IgD-negative memory B cell (primary cell): ENCODE measurements at regions not wholly inside any gene's neighbourhood (a gene's known extent, or its start where the extent isn't known, plus 50 kb on each side); places are given as distances from the start of the nearest gene placed in this dataset.

Experiments
- H3K27ac Mint-ChIP-seq, 3 donors: one replicate each; pipeline ENCODE4 v1.8.0; 2020 to 2022; ENCODE audit warnings: mild to moderate bottlenecking in 3 of 3, mixed read lengths in 3 of 3, moderate library complexity in 1 of 3
- H3K27me3 Mint-ChIP-seq: one replicate; pipeline ENCODE4 v1.8.0; 2021; ENCODE audit warnings: mixed read lengths
- H3K36me3 Mint-ChIP-seq: one replicate; pipeline ENCODE4 v1.8.0; 2020; ENCODE audit warnings: mild to moderate bottlenecking, mixed read lengths
- H3K4me1 Mint-ChIP-seq, 3 donors: one replicate each; pipeline ENCODE4 v1.8.0; 2020 to 2022; ENCODE audit warnings: mixed read lengths in 3 of 3, mild to moderate bottlenecking in 1 of 3
- H3K4me3 Mint-ChIP-seq, 4 donors: one replicate each; pipeline ENCODE4 v1.8.0; 2020 to 2022; ENCODE audit warnings: mild to moderate bottlenecking in 4 of 4, mixed read lengths in 4 of 4, moderate library complexity in 3 of 4
- H3K9me3 Mint-ChIP-seq, 3 donors: one replicate each; pipeline ENCODE4 v1.8.0; 2020 to 2021; ENCODE audit warnings: mixed read lengths in 3 of 3, mild to moderate bottlenecking in 1 of 3

DNA sequence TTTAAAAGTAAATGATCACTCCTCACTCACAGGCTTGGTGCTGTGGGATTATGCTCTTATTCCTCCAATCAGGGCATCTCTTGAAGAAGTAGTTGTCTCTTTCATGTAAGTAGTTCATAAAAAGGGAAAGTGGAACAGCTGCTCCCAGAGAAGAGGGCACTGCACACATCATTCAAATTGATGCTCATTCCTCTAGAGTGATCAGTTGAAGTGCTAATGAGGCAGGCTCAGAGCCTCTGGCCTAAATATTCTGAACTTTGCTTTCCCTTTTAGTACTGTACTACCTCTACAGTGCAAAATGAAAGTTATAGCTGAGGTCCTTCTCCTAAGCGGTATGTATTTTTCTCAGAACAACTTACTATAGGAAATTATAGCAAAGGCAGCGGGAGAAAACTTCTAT, 1453.1 kb downstream of the ARAP2 start:
- no peaks in the 10 kb centered on the region for H3K4me1 Mint-ChIP-seq
- H3K27me3 Mint-ChIP-seq = no peaks in the 10 kb centered on the region
- H3K9me3 Mint-ChIP-seq = peaks cover 0 to 5% (median 5%) of the 10 kb centered on the region in 3 donors
- no peak overlapping the region for H3K4me3 Mint-ChIP-seq
- H3K27ac Mint-ChIP-seq = no peak overlapping the region
- no peaks in the 10 kb centered on the region for H3K36me3 Mint-ChIP-seq

DNA sequence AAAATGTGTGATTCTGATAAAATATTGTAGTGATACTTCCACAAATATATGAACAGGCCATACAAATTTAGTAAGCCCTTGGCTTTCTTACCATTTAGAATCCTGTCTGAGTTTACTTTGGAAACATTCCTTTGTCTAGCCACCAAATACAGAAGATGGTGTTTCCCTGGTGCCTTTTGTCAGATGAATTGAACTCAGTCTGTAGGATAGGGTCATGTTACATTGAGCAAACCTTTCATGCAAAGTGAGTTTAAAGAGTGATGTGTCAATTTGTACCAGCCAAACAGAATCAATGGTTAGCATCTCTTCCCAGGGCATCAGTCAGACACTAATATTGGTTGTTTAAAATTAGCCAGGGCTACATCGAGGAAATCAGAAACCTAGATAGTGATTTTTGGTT, 1443.4 kb downstream of the ARAP2 start:
- H3K36me3 Mint-ChIP-seq = peaks cover 2% of the 10 kb centered on the region
- peaks cover 0 to 4% (median 2%) of the 10 kb centered on the region in 3 donors for H3K9me3 Mint-ChIP-seq
- no peak overlapping the region for H3K27ac Mint-ChIP-seq
- no peaks in the 10 kb centered on the region for H3K27me3 Mint-ChIP-seq
- H3K4me3 Mint-ChIP-seq = no peak overlapping the region
- H3K4me1 Mint-ChIP-seq = no peaks in the 10 kb centered on the region

DNA sequence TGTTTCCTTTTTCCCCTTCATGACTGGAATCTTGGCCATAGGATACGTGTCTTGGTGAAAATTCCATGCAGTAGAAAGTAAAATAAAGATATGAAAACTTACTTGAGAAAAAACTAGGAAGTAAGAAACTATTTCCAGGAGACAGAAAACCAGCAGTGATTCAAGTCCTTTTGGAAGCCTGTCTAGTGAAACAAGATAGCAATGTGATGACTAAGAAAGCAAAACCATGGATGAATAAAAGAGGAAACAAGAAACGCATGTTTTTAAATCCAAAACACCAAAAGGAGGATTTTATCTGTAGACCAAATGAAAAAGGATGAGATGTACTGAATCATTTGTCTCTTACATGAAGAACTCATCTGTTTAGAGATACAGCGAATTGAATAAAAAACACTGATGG, 1430.0 kb downstream of the ARAP2 start:
- peaks cover 0 to 2% (median 2%) of the 10 kb centered on the region in 3 donors for H3K9me3 Mint-ChIP-seq
- H3K27me3 Mint-ChIP-seq = no peaks in the 10 kb centered on the region
- peaks cover 2% of the 10 kb centered on the region for H3K36me3 Mint-ChIP-seq
- no peak overlapping the region for H3K4me3 Mint-ChIP-seq
- H3K27ac Mint-ChIP-seq = no peak overlapping the region
- H3K4me1 Mint-ChIP-seq = no peaks in the 10 kb centered on the region

DNA sequence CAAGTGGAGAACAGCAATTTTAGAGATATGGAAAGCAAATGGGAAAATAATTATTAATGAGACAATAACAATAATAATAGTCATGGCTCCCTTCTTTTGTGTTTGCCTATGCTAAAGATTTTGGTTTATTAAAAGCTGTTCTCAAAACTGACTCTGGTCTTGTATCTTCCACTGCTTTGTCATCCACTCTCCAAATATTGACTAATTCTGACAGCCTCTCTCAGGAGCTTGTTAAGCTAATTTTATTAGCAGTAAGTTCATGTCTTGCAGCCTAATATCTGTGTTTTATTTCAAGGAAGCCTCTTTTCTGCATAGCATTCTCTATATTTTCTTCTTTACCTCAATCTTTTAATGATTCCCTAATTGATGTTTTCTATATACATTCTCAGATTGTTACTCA, 1419.8 kb downstream of the ARAP2 start:
- Mint-ChIP-seq H3K9me3 (peaks cover 0 to 3% (median 3%) of the 10 kb centered on the region in 3 donors), H3K4me3 (no peak overlapping the region), H3K27ac (no peak overlapping the region), H3K27me3 (no peaks in the 10 kb centered on the region), H3K4me1 (no peaks in the 10 kb centered on the region), H3K36me3 (no peaks in the 10 kb centered on the region)

DNA sequence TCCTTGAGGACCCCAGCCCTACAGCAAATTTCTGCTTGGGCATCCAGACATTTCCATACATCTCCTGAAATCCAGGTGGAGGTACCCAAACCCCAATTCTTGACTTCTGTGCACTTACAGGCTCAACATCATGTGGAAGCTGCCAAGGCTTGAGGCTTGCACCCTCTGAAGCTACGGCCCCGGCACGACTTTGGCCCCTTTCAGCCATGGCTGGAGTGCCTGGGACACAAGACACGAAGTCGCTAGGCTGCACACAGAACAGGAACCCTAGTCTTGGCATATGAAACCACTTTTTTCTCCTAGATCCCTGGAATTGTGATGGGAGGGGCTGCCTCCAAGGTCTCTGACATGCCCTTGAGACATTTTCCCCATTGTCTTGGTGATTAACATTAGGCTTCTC, 1417.7 kb downstream of the ARAP2 start:
- Mint-ChIP-seq H3K4me3 (no peak overlapping the region), H3K27me3 (no peaks in the 10 kb centered on the region), H3K4me1 (no peaks in the 10 kb centered on the region), H3K36me3 (no peaks in the 10 kb centered on the region), H3K27ac (no peak overlapping the region), H3K9me3 (peaks cover under 1 to 3% (median 1%) of the 10 kb centered on the region in 3 donors)

DNA sequence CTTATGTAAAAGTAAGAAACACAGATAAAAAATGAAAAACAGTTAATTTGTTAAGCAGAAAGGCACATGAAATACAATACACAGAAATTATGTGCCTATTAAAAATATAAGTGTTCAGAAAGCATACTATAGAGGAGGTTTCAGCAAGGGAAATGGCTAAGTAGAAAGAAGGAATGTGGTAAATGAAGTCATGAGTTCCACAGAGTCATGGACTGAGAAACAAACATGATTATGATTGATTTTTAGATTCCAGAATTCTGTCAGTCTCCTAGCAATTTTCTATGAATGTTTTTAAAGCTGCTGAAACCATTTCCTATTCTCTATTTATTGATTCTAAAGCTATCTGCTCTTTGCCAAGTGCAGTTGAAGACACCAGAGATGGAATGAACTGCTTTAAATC, 1398.4 kb downstream of the ARAP2 start:
- Mint-ChIP-seq H3K36me3 (no peaks in the 10 kb centered on the region), H3K4me3 (no peak overlapping the region), H3K27me3 (no peaks in the 10 kb centered on the region), H3K4me1 (no peaks in the 10 kb centered on the region), H3K27ac (no peak overlapping the region), H3K9me3 (peaks cover 0 to 4% (median 0%) of the 10 kb centered on the region in 3 donors)

DNA sequence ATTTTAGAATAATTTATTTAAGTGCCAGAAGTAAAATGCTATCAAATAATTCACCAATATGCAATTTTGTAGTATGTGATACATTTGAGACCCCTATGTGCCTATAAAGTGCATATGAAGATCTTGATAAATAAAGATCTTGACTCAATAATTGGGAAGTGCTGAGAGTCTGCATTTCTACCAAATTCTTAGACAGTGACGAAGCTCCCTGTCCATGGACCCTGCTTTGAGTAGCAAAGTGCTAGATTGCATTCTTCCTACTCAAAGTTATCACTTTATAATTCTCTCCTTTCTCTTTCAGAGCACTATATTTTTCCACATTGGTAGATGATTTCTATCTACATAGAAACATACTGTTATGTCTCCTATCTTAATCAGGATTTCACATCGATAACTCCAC, 1393.9 kb downstream of the ARAP2 start:
- peaks cover 0 to 7% (median 0%) of the 10 kb centered on the region in 3 donors for H3K9me3 Mint-ChIP-seq
- no peaks in the 10 kb centered on the region for H3K36me3 Mint-ChIP-seq
- H3K27me3 Mint-ChIP-seq = no peaks in the 10 kb centered on the region
- H3K27ac Mint-ChIP-seq = no peak overlapping the region
- H3K4me1 Mint-ChIP-seq = no peaks in the 10 kb centered on the region
- no peak overlapping the region for H3K4me3 Mint-ChIP-seq

DNA sequence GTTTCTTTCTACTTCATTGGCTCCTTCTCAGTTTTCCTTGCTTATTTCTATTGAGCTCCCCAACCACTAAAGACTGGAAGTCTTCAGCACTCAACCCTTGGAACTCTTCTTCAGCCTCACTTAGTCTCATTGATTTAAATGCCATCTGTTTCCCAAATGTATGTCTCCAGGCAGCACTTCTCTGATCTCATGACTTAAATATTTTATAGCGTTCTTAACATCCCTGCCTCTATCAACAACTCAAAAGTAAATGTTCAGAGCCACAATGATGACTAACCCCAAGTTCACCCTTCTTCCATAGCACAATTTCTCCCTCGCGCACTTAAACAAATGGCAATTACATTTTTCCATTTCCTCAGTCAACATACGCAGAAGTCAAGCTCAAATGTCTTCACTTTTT, 1393.3 kb downstream of the ARAP2 start:
- no peak overlapping the region for H3K4me3 Mint-ChIP-seq
- no peaks in the 10 kb centered on the region for H3K36me3 Mint-ChIP-seq
- H3K9me3 Mint-ChIP-seq = peaks cover 0 to 7% (median 0%) of the 10 kb centered on the region in 3 donors
- H3K4me1 Mint-ChIP-seq = no peaks in the 10 kb centered on the region
- H3K27ac Mint-ChIP-seq = no peak overlapping the region
- H3K27me3 Mint-ChIP-seq = no peaks in the 10 kb centered on the region

DNA sequence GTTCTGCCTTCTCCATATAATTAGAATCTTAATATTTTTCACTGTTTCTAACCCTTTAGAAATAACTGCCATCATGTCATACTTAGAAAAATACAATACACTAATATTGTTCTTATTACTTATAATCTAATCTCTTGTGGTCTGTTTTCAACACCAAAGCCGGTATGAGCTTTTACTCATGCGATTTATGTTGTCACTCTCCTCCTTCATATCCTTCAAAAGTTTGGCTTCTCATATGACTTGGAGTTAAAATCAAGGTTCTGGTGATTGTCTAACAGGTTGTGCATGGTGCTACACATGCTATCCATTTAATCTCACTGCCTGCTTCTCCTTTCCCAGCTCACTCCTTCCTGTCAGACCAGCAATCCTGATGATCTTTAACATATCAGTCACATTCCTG, 1392.9 kb downstream of the ARAP2 start:
- Mint-ChIP-seq H3K4me1 (no peaks in the 10 kb centered on the region), H3K9me3 (peaks cover 0 to 7% (median 0%) of the 10 kb centered on the region in 3 donors), H3K36me3 (no peaks in the 10 kb centered on the region), H3K4me3 (no peak overlapping the region), H3K27me3 (no peaks in the 10 kb centered on the region), H3K27ac (no peak overlapping the region)

DNA sequence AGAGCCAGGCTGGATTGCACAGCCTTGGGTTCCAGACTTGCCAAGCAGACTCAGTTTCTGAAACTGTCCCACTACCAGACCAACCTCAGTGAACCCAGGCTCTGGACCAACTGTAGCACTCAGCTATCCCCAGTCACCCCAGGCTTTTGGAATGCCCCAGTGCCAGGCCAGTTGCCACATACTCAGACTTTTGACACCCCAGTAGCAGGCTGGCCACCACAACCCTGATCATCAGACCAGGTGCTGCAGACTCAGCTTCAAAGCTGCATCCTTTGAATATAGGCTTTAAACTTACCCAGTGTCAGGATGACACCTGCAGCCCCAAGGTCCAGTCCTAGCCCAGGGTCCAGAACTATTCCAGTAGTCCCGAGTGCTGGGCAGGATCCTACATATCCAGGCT, 1389.9 kb downstream of the ARAP2 start:
- peaks cover 0 to 13% (median 0%) of the 10 kb centered on the region in 3 donors for H3K9me3 Mint-ChIP-seq
- no peaks in the 10 kb centered on the region for H3K36me3 Mint-ChIP-seq
- H3K27ac Mint-ChIP-seq = no peak overlapping the region
- no peaks in the 10 kb centered on the region for H3K27me3 Mint-ChIP-seq
- H3K4me3 Mint-ChIP-seq = no peak overlapping the region
- no peaks in the 10 kb centered on the region for H3K4me1 Mint-ChIP-seq

DNA sequence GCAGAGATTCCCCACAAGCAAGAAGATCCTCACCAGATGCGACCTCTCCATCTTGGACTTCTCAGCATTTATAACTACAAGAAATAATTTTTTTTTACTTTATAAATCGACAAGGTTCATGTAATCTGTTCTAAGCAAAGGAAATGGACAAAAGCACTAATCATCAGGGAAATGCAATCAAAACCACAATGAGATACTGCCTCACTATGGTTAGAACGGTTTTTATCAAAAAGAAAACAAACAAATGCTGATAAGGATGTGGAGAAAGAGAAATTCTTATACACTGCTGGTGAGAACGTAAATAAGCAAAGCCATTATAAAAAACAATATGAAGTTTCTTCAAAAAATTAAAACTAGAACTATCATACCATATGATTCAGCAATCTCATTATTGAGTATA, 1382.6 kb downstream of the ARAP2 start:
- peaks cover 0 to 6% (median 0%) of the 10 kb centered on the region in 3 donors for H3K9me3 Mint-ChIP-seq
- no peaks in the 10 kb centered on the region for H3K36me3 Mint-ChIP-seq
- H3K27ac Mint-ChIP-seq = no peak overlapping the region
- no peaks in the 10 kb centered on the region for H3K27me3 Mint-ChIP-seq
- no peaks in the 10 kb centered on the region for H3K4me1 Mint-ChIP-seq
- no peak overlapping the region for H3K4me3 Mint-ChIP-seq

DNA sequence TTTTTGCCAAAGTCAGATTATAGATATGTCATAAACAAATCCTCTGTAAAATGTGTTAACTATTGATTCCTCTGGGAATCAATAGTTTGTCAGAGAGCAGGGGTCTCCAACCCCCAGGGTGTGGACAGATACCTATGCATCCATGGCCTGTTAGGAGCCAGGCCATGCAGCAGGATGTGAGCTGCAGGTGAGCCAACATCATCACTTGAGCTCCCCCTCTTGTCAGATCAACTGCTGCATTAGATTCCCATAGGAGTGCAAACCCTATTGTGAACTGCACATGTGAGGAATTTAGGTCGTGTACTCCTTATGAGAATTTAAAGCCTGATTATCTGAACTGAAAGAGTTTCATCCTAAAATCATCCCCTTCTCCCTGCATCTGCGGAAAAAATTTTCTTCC, 1365.4 kb downstream of the ARAP2 start:
- no peak overlapping the region for H3K4me3 Mint-ChIP-seq
- no peak overlapping the region for H3K27ac Mint-ChIP-seq
- peaks cover 0 to 22% (median 8%) of the 10 kb centered on the region in 3 donors for H3K9me3 Mint-ChIP-seq

DNA sequence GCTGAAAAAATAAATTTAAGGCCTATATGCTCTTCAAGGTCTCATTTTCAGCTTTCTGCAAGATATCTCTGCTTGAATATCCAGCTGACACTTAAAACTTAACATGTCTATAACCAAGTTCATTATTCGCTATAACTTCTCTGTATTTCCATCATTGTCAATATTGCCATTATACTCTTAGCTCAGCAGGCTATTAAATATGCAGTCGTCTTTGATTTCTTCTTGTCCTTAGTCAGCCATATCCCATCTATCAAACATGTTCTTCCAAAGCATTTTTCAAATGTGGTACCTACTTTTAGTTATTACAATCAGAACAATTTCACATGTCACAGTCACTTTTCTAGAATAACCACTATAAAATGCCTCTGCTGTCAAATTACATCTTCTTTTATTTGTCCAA, 1364.1 kb downstream of the ARAP2 start:
- Mint-ChIP-seq H3K27ac (peak overlapping the region in 1 of 3 donors; percentile 36), H3K36me3 (no peaks in the 10 kb centered on the region), H3K9me3 (peaks cover 0 to 18% (median 7%) of the 10 kb centered on the region in 3 donors), H3K4me1 (no peaks in the 10 kb centered on the region), H3K27me3 (no peaks in the 10 kb centered on the region), H3K4me3 (no peak overlapping the region)

More for the DNA sequence above, 1365.4 kb downstream of the ARAP2 start:
- H3K27me3 Mint-ChIP-seq = no peaks in the 10 kb centered on the region
- H3K36me3 Mint-ChIP-seq = no peaks in the 10 kb centered on the region
- no peaks in the 10 kb centered on the region for H3K4me1 Mint-ChIP-seq

DNA sequence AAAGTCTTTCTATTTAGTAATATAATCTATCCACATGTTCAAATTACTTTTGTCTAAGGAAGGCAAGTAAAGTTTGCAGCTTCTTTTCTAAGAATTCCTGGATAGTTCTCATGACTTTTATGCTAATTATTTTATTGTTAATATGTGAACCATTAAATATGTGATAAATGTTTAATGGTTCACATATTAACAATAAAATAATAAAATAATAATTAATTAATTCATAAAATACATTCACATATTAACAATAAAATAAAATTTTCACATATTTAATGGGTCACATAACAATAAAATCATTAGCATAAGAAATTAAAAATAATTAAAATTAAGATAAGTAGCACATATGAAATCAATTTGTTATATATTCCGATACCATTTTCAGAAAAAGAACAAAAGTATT, 1352.4 kb downstream of the ARAP2 start:
- Mint-ChIP-seq H3K4me1 (no peaks in the 10 kb centered on the region), H3K27me3 (no peaks in the 10 kb centered on the region), H3K27ac (no peak overlapping the region), H3K9me3 (peaks cover 0 to 4% (median 0%) of the 10 kb centered on the region in 3 donors), H3K4me3 (no peak overlapping the region), H3K36me3 (no peaks in the 10 kb centered on the region)

DNA sequence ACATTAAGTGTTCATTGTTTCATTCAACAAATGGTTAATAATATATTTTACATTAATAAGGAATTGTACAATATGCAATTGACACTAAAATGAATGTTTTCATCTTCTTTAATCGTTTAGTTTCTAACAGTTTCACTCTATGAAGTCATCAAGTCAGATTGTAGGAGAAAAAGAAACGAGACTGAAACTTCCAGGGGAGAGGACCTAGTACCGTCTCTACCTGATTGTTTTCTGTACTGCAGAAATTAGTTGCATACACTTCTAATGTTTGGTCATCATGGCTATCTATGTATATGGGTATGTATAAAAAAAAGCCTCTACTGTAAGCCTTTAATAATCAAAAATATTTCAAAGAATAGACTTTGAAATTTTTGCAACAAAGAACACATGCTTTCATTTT, 1350.9 kb downstream of the ARAP2 start:
- H3K36me3 Mint-ChIP-seq = no peaks in the 10 kb centered on the region
- peaks cover 0 to 4% (median 0%) of the 10 kb centered on the region in 3 donors for H3K9me3 Mint-ChIP-seq
- no peaks in the 10 kb centered on the region for H3K27me3 Mint-ChIP-seq
- H3K4me3 Mint-ChIP-seq = no peak overlapping the region
- H3K4me1 Mint-ChIP-seq = no peaks in the 10 kb centered on the region
- H3K27ac Mint-ChIP-seq = no peak overlapping the region

DNA sequence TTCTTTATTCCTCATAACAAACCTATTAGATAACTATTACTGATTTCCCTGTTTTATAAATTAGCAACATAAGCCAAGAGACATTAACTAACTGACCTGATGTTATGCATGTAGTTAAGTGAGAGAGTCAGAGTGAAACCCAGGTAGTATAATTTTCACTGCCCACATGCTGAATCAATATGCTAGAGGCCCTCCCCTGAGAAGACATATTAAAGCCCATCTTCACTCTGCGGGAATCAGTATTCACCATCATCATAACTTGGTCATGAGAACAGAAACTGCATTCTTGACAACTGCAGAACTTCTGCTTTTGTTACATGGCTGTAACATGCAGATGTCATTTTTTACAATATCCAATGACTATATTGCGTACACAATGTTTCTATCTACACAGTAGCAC, 1324.3 kb downstream of the ARAP2 start:
- Mint-ChIP-seq H3K27me3 (no peaks in the 10 kb centered on the region), H3K27ac (no peak overlapping the region), H3K36me3 (no peaks in the 10 kb centered on the region), H3K4me3 (no peak overlapping the region), H3K4me1 (no peaks in the 10 kb centered on the region), H3K9me3 (peaks cover 2 to 7% (median 6%) of the 10 kb centered on the region in 3 donors)

DNA sequence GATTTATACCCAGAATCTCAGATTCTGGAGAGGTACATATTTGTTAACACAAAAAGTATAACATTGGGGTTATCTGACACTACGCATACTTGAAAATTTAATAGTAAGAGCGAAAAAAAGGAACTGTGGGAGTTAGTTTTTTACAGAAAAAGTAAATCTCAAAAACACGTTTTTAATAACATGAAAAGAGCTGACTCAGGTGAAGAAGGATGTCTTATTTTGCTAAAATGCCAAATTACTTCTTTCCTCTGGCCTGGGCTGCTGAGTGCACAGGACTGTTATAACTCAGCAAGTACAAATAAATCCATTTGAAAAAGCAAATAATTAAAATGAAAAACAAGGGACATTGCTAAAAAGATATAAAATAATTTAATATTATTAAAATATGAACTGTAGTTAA, 1322.9 kb downstream of the ARAP2 start:
- Mint-ChIP-seq H3K27ac (peak overlapping the region in 1 of 3 donors; percentile 35), H3K9me3 (peaks cover 2 to 7% (median 6%) of the 10 kb centered on the region in 3 donors), H3K4me1 (no peaks in the 10 kb centered on the region), H3K36me3 (no peaks in the 10 kb centered on the region), H3K4me3 (no peak overlapping the region), H3K27me3 (no peaks in the 10 kb centered on the region)
